NCI-H2107 (cell line): ENCODE measurements at regions not wholly inside any gene's neighbourhood (a gene's known extent, or its start where the extent isn't known, plus 50 kb on each side); places are given as distances from the start of the nearest gene placed in this dataset.

Source experiments
- DNase-seq: peaks from one replicate; lab custom pipeline; 2025; lab: John Stamatoyannopoulos, UW

GRCh38 chr9:36764364-36765076, 191.8 kb downstream of the MELK start:
- peak; percentile 62 for DNase-seq

- no peak for DNase-seq
Measured at GRCh38 chr9:36765077-36765390, 192.3 kb downstream of the MELK start.

DNA sequence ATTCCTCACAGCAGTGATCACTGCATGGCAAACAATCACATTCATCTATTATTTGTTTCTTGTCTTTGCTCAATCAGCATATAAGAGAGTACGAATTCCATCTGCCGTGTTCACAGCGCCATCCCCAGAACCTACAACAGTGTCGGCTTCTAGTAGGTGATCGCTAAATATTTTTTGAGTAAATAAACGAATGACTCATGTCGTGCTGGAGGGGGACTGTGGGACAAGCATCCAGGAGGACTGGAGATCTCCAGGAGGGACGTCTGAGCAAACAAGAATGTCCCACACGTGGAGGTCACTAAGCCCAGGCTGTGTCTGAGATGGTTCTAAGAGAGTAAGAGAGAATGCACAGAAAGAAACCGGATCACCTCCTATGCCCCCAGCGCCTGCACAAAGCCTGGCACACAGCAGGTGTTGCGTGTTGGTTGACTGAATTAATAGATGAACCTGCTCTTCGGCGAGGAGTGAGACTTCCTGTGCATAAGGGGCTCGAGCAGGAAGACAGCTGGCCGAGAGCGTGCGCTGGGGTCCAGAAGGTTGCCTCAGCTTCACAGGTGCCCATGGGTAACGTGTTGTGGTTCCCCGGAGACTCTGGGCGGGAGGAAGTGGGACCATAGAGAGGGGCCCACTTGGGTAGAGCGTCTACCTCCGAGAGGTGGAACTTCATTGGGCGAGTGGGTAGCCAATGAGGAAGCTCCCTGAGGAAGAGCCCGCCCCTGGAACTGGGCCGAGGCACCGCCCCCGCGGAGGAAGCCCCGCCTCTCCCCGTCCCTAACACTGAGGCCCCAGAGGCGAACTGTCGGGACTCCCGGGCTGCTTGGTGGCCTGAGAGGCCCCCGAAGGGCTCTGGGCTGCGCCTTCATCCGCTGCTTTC, 193.0 kb downstream of the MELK start:
- DNase-seq = peak; percentile 86

DNA sequence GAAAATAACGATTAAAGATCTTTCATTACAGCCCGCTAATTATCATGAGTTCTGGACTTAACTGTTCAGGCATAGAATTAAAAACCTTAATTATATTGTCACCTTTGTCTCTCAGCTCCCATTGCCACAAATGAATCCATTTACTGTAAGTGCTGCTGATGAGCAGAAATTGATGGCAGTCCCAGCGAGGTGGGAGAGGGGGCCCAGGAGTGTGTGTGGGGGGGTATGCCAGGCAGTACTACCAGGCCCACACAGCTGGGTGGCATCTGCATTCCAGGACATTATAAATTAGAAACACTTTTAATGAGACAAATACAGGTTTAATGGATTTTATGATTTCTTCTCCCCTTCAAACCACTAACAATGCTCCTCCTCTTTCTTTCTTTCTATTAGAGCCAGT, 196.0 kb downstream of the MELK start:
- no peak for DNase-seq

DNA sequence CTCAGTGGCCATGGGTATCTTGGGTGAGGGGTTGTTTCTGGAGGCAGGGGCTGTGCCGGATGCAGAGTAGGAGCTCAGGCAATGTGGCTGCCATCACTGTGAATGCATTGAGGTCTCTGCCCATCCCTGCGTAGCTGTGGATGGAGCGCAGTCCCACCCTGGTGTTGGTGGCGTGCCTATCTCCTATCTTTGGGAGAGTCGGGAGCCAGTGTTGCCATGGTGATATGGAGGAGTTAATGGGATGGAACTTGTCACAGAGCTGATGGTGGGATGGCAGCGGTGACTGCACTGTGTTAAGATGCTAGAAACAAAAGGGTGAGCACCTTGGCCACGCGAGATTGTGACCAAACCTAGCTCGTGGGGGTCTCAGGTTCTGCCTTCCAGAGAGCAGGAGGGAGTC, 197.3 kb downstream of the MELK start:
- no peak for DNase-seq

DNA sequence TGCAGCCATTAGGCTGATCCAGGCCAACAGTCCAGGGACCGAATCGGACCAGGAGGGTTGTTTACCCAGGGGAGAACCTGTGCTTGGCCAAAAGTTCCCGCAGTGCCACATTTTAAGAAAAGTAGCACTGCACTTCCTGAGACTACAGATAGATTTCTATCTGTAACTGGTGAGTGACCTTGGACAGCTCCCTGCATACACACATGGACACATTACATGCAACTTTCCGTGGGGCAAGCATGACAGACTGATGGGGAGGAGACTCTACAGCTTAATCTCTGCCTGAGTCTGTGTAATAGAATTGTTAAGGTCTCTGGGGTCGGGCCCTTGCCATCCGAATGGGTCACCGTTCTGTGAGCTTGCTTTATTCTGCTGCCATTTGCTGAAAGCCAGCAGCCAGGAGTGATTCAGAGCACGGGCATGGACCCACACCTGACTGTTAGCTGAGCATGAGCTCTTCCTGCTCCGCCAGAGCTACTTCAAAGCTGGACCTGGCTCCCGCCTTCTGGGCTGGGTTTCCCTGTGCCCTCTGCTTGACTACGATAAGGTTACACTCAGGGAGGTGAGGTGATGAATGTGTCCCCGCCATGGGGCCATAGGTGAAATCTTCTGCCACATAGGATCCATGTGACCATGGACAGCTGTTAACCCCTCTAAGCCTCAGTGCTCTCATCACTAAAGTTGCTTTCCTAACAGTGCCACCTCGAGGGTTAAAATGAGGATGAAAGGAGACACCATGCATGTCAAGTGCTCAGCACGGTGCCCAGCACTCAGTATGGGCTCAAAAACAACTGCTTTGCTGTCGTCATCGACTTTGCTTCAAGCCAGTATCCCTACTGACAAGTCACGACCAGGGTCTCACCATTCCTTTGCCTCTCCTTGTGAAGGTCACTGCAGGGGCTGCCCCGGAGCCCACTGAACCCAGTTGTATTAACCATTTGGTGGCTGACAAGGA, 200.0 kb downstream of the MELK start:
- peak; percentile 50 for DNase-seq

DNA sequence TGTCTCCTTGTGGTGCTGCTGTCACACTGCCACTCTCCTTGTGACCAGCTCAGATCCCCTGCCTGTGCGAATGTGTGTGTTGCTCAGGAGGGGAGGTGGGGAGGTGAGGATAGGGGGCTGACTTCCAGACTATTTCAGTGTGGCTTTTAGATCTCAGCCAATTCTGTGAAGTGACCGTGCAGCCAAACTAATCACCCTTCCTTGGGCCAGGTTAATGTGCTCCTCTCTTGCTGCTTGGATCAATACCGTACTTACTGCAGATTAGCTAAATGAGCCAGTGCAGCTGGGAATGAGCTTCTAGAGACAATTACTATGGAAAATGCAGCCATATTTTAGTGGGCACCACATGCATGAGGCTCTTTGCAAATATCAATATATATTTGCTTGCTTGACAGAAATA, 206.0 kb downstream of the MELK start:
- DNase-seq = no peak

- no peak for DNase-seq
Measured at GRCh38 chr9:36779582-36779981, 206.9 kb downstream of the MELK start.

GRCh38 chr9:36780186-36780585, 207.5 kb downstream of the MELK start:
- DNase-seq = no peak

- no peak for DNase-seq
Measured at GRCh38 chr9:36781533-36781932, 208.8 kb downstream of the MELK start.
